ENCODE measurements at regions not wholly inside any gene's neighbourhood (a gene's known extent, or its start where the extent isn't known, plus 50 kb on each side); places are given as distances from the start of the nearest gene placed in this dataset.

DNA sequence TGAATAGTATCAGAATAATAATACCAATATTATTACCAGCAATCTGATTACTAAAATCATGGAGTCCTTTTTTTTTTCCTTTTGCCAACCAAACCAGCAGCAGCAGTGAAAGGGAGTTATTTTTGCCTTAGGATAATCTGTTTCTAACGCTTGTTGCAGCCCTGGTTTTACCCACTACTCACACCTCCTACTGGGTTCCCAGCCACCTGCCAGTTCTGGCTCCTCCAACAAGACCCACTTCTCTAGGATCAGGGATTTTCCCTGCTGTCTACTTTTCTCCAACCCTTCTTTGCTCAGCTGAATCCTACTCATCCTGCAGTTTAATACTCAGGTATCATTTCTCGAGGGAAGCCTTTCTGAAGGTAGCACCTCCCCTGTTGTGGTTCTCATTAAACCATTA, 96.8 kb upstream of the BCAR3 start:
- TF ChIP-seq EZH2 (IDR thresholded peaks at IDR 0.05; ENCODE audit: insufficient read depth, low read length): no peak
- TF ChIP-seq, protein P1, sequence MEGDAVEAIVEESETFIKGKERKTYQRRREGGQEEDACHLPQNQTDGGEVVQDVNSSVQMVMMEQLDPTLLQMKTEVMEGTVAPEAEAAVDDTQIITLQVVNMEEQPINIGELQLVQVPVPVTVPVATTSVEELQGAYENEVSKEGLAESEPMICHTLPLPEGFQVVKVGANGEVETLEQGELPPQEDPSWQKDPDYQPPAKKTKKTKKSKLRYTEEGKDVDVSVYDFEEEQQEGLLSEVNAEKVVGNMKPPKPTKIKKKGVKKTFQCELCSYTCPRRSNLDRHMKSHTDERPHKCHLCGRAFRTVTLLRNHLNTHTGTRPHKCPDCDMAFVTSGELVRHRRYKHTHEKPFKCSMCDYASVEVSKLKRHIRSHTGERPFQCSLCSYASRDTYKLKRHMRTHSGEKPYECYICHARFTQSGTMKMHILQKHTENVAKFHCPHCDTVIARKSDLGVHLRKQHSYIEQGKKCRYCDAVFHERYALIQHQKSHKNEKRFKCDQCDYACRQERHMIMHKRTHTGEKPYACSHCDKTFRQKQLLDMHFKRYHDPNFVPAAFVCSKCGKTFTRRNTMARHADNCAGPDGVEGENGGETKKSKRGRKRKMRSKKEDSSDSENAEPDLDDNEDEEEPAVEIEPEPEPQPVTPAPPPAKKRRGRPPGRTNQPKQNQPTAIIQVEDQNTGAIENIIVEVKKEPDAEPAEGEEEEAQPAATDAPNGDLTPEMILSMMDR (IDR thresholded peaks at IDR 0.05; ENCODE audit: insufficient read depth, low read depth, low read length): no peak
